Glomerular endothelial cell (primary cell): ENCODE measurements at regions not wholly inside any gene's neighbourhood (a gene's known extent, or its start where the extent isn't known, plus 50 kb on each side); places are given as distances from the start of the nearest gene placed in this dataset.
"Not testable (repeated sequence)": the region's sequence is repeated elsewhere in the genome, so short reads cannot be mapped to it uniquely, and the experiment has no call there.

ENCODE experiments used
- DNase-seq: peaks from one replicate; pipeline ENCODE4 v3.0.0-alpha.2; 2011; ENCODE audit warnings: low read depth, low spot score; ENCODE audit errors: extremely low read depth

DNA sequence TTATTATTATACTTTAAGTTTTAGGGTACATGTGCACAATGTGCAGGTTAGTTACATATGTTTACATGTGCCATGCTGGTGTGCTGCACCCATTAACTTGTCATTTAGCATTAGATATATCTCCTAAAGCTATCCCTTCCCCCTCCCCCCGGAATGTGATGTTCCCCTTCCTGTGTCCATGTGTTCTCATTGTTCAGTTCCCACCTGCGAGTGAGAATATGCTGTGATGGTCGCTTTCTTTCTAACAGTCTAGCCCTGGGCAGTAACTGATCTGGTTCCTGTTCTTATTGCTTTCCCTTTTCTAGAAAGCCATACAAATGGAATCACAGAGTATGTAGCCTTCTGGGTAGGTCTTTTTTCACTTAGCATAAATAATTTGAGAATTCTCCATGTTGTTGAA is 311.1 kb upstream of the CNTNAP2 start:
- not testable (repeated sequence) for DNase-seq

- DNase-seq, result no peak
Measured at GRCh38 chr7:145797507-145797906, 319.1 kb upstream of the CNTNAP2 start.

DNA sequence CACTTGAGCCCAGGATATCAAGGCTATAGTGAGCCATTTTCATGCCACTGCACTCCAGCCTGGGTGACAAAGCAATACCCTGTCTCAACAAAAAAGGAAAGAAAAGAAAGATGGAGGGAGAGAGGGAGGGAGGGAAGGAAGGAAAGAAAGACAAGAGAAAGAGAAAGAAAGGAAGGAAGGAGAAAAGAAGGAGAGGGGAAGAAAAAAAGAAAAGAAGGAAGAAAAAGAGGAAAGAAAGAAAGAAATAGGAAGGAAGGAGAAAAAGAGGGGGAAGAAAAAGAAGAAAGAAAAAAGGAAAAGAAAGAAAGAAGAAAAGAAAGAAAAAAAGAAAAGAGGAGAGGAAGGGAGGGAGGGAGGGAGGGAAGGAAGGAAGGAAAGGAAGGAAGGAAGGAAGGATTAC is 321.5 kb upstream of the CNTNAP2 start:
- DNase-seq, result no peak

- no peak for DNase-seq
Measured at GRCh38 chr7:145784809-145785780, 331.5 kb upstream of the CNTNAP2 start.

DNA sequence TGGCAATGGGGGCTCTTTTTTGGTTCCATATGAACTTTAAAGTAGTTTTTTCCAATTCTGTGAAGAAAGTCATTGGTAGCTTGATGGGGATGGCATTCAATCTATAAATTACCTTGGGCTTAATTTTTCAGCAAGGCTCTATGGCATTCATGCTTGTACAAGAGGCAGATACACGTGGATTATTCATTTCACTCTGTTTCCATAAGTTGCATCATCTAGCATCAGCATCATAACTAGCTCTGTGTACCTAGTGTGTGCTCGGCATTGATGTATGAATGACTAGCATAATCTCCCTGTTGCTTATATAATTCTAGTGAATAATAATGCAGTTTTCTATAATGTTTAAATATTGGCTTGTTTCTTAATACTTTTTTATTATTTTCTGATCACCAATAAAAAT is 335.2 kb upstream of the CNTNAP2 start:
- DNase-seq, result not testable (repeated sequence)

- DNase-seq, result no peak
Measured at GRCh38 chr7:145779140-145779539, 337.5 kb upstream of the CNTNAP2 start.

- DNase-seq, result no peak
Measured at GRCh38 chr7:145774777-145775176, 341.8 kb upstream of the CNTNAP2 start.

GRCh38 chr7:145753004-145753403 is 363.6 kb upstream of the CNTNAP2 start:
- no peak for DNase-seq

DNA sequence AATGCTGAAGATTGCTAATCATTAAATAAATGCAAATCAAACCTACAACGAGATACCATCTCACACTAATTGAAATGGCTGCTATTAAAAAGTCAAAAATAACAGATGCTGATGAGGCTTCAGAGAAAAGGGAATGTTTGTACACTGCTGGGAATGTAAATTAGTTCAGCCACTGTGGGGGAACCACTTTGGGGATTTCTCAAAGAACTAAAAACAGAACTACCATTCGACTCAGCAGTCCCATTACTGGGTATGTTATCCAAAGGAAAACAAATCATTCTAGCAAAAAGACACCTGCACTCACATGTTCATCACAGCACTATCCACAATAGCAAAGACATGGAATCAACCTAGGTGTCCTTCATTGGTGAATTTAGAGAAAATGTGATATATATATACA is 379.0 kb upstream of the CNTNAP2 start:
- no peak for DNase-seq

GRCh38 chr7:145735061-145735460 is 381.5 kb upstream of the CNTNAP2 start:
- DNase-seq, result no peak

DNA sequence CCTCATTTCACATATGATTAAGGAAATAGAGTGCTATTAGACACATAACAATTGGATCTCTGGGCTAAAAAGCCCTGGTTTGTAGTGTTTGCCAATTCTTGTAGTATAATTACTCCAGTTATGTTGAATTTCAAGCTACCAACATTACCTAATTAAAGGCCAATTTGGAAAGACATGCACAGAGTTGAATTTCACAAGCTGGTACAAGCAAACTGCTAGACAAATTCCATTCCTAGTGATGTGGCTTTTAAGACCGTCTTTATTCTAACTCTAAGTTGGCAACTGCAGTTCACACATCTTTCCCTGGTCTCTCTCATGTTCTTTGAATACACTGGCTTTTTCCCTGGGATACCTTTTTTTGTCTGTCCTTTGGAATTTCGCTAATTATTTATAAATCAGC is 384.1 kb upstream of the CNTNAP2 start:
- DNase-seq, result no peak

DNA sequence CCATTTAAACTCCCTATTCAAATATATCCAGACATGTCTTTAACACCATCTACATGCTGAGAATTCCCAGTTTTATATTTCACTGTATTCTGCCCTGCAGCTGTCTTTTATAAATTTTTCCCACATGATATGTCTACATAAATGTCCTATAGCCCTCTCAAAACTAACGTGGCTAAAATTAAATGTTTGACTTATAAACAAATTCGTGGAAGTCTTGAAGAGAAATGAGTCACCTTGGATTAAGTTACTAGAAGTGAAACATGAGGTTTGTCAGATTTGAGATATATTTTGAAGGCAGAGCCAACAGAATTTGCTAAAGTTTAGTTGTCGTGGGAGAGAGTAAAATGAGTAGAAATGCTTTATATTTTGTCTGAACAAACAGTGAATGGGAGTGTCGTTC is 386.9 kb upstream of the CNTNAP2 start:
- no peak for DNase-seq

GRCh38 chr7:145718129-145718528 is 398.5 kb upstream of the CNTNAP2 start:
- DNase-seq, result no peak

DNA sequence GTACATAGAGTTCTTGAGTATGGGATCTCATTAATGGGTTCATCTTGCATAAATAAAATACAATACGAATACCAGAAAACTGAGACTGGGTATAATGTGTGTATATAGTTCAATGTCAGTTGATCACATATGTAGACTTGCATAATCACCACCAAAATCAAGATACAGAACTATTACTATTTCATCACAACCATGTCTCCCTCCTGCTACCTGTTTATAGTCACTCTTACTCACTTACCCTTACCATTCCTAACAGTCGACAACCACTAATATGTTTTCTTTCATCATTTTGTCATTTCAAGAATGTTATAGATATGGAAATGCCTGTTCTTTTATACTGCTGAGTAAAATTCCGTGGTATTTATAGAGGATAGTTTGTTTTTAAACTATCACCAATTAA is 416.1 kb upstream of the CNTNAP2 start:
- no peak for DNase-seq

DNA sequence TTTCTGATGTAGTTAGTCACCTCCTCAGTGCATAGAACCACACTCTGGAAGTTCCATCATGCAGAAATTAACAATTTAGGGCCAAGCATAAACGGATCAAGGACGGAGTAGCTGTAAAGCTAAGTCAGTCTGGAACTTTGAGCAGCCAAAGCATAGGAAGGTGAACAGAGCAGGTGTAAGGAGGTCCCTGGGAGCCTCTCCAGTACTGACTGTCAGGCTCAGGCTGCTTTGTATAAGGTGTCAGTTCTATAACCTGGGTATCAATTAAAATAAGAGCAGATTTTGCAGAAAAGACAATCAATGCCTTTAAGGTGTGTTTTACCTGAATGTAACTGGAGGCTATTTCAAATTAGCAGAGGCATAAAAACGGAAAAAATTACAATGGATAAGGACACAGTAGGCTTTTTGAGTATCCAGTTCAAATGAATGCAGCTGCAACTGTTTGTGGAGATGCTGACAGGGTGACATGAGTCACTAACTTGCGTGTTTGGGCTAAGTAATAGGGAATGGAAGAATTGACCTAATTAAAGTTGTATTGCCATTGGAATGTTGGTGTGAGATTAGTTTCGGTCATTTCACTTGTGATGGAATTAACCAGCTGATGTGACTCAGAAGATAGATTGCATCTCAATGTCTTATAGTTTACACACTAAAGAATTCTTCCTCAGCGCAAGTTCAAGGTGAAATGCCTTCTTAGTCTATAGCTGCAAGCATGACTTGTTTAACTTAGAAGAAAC is 417.9 kb upstream of the CNTNAP2 start:
- DNase-seq, result no peak

GRCh38 chr7:145697412-145698107 is 419.0 kb upstream of the CNTNAP2 start:
- DNase-seq, result not testable (repeated sequence)

DNA sequence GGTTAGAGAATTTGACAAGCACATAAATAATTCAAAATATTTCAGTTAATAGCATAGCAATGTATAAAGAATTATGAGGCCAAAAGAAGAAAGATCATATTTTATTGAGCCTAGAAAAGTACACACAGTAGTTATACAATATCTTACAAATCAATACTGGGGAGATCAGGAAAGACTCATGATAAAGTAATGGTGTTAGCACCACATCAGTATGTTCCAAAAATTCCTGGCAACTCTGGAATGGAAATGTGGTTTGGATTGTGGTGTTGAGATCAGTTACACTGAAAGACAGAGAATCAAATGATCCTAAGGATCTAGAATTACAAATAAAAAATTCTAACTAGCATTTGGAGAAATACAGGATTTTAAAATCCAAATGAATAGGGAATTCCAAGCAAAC is 420.5 kb upstream of the CNTNAP2 start:
- DNase-seq, result no peak

- no peak for DNase-seq
Measured at GRCh38 chr7:145692237-145692950, 424.2 kb upstream of the CNTNAP2 start.

- DNase-seq, result no peak
Measured at GRCh38 chr7:145691377-145691914, 425.2 kb upstream of the CNTNAP2 start.

DNA sequence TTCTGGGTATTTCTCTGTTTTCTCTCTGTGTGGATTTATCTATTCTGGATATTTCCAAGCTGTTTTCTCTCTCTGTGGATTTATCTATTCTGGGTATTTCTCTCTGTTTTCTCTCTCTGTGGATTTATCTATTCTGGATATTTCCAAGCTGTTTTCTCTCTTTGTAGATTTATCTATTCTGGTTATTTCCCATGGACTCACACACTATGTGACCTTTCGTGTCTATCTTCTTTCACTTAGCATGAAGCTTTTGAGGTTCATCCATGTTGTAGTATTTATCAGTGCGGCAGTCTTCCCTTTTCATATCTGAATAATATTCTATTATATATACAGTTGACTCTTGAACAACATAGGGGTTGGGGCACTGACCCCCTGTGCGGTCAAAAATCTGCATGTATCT is 435.0 kb upstream of the CNTNAP2 start:
- no peak for DNase-seq
